ENCODE measurements at regions not wholly inside any gene's neighbourhood (a gene's known extent, or its start where the extent isn't known, plus 50 kb on each side); places are given as distances from the start of the nearest gene placed in this dataset.

DNA sequence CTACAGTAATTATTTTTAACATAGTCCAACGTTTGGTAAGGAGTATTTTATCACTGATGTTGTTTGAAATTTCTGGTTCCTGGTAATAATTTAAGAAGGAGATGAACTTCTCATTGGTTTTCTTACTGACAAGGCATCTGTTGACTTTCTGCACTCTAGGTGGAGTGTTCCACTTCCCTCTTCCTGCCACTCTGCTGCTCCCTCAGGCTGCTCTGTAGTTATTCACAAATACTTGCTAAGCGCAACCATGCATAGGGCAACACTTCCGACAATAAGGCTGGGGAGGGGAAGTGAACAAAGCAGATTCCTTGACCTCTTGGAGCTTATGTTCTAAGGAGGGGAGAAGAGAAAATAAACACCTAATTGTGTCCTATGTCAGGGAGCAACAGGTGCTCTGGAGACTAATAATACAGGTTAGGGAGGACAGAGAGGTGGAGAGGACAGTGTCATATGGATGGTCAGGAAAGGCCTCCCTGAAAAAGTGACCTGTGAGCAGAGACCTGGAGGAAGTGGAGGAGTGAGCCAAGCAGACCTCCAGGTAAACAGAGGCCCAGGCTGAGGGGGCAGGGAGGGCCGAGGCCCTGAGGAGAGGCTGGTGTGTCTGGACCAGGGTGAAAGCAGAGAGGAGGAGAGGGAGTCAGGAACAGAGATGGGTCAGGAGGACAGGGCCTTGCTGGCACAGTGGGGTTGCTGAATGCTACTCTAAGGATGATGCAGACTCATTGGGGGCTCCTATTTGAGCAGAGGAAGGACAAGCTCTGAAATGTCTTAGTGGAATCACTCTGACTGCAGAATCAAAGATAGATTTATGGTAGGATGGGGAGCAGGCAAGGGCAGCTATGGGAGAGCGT lies 134.8 kb upstream of the SLC24A3 start:
- no peak for DNase-seq (ENCODE audit: low read depth, low spot score)

DNA sequence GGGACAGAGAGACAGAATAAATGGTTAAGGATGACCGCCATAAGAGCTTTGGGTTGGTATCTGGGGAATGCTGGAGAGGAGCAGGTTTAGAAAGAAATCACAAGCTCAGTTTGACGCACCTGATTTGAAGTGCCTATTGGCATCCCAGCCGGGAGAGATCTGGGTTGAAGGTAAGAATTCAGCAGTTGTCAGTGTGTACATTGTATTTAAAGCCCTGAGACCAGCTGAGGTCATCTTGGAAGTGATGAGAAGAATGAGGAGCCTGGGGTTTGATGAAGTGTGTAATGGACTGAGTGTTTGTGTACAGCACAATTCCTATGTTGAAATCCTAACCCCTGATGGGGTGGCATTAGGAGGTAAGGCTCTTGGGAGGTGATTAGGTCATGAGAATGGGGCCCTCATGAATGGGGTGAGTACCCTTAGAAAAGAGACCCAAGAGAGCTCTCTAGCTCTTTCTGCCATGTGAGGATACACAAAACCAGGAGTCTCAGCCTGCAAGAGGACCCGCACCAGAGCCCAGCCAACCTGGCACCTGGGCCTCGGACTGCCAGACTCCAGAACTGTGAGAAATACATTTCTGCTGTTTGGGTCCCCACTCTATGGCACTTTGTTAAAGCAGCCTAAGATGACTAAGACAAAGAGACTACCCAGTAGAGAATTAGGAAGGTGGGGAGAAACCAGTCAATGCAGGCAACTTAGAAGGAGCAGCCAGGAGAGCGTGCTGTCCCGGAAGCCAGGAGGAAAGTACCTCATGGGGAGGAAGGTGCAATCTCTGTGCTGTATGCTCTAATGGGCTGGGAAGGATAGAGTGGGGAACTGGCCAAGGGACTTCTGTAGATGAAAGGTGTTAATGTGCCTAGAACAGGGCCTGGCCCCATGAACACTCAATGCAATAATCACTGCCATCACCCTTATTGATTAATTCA lies 133.7 kb upstream of the SLC24A3 start:
- no peak for DNase-seq (ENCODE audit: low read depth, low spot score)

DNA sequence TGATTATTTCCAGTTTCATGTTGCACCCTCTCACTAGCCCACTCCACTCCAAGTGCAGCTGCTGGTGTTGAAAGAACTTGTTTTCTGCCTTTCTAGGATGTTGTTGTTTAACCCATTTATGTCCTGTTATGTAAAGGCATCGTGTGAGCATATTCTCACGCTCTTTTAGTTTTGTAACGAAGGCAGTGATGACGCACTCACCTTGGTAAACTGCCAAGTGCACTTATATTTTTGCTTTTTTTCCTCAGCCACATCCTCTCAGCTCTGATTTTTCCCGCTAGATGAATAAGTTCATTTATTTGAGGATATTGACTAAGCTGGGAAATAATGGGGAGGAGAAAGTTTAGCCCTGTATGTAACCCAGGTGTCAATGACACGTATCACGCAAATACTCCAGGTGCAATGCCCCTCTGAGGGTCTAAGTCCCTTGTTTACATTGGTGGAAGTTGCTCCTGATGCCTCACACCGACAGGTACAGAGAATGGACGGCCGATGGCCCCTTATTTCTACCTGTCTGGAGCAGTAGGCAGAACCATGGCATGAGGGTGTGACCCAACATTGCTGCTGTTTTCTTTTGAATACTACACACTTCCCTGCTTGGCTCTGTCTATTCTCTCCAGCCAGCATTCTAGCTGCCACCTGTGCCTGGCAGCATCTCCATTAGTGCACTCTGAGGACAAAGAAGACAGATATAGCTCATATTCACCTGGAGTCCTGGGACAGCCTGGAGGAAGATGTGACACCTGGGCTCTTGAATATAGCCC lies 132.7 kb upstream of the SLC24A3 start:
- no peak for DNase-seq (ENCODE audit: low read depth, low spot score)

DNA sequence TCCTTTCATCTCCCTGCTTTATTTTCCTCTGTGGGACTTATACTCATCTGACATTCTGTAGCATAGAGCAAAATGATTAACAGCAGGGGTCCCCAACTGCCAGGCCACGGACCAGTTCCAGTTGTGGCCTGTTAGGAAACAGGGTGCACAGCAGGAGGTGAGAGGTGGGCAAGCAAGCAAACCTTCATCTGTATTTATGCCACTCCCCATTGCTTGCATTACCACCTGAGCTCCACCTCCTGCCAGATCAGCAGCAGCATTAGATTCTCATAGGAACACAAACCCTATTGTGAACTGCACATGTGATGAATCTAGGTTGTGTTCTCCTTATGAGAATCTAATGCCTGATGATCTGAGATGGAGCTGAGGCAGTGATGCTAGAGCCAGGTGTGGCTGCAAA lies 130.5 kb upstream of the SLC24A3 start:
- DNase-seq (ENCODE audit: low read depth, low spot score): no peak

DNA sequence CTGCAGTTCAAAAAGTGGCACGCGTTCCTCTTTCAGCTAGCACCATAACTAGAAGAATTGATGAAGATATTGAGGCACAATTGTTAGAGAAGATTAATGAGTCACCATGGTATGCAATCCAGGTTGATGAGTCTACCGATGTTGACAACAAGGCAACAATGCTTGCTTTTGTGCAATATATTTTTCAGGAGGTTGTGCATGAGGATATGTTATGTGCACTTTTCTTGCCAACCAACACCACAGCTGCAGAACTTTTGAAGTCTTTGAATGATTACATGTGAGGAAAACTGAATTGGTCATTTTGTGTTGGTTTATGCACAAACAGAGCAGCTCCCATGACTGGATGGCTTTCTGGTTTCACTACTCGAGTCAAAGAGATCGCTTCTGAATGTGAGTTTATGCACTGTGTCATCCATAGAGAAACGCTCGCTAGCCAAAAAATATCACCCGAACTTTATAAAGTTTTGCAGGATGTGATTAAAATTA lies 129.3 kb upstream of the SLC24A3 start:
- DNase-seq (ENCODE audit: low read depth, low spot score): no peak

DNA sequence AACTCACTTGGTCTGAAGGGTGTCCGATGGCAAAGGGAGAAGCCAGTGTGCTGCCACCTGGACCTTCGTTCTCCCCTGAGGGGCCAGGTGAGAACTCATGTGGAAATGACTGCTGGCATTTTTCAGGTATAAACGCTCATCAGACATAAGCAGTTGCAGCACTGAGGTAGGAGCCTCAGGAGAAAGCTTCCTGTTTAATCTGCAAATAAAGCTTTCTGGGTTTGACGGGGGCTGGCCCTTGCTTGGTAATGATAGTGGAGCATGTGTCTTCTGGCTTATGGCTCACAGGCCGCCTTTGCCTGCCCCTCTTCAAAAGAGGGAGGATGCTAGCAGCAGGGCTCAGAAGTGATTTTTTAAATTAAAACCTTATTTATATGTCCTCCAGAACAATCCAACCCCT lies 122.1 kb upstream of the SLC24A3 start:
- DNase-seq (ENCODE audit: low read depth, low spot score): no peak

DNA sequence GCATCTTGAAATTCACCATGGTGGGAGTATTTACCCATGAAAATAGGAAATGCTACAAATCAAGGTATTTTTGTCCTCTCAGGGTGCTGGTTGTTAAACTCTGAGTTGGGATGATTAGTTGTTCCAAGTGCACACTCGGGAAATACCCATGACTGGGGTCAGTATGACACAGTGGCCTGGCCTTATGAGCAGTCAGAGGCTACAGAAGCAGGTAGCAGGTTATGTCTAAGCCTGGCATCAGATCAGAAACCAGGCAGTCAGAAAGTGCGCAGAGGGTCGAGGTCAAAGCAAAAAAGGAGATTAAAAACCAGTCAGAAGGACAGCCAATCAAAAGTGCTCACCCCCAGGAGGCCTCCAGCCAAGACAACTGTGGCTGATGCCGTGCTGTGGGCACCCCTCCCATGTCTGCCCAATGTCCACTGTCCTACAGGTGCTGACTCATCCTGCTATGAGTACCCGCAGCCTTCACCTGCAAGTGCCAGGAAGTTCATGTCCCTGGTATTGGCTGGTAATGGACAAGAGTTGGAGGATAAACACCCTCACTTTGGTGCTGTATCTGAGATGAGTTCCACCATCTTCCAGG lies 117.4 kb upstream of the SLC24A3 start:
- DNase-seq (ENCODE audit: low read depth, low spot score): no peak

DNA sequence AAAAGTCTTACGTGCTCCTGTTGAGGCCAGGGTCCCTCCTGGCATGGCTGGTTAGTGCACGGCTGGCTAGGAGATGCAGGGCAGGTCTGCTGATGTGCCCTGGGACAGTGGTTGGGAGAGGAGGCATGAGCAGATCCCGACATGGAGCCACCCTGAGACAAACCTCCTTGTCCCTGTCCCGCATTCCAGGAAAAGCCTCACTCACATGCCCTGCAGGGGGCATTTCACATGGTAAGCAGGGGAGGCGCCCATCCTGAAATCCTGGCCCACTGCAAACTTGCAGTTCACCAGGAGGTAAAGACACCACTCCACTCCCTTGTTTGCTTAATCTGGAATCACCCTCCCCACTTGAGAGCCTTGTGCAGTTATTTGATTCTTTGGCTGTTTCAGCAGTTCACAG lies 116.7 kb upstream of the SLC24A3 start:
- peak; percentile 59 for DNase-seq (ENCODE audit: low read depth, low spot score)

DNA sequence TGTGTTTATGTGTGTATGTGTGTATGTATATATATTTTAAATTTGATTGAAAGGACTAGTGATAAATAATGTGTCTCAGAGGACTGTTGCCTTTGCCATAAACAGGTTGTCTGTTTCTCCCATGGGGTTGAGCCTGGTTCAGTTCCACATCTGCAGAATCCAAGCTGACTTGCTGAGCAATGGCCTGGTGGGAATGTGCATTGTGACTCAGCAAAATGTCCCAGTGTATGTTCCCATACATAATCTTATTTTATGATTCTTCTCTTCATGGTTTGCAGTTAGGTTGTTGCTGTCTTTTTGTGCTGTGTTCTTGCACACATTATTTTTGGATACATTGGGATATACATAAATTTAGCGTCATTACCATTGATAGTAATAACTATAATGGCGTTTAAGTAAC lies 115.6 kb upstream of the SLC24A3 start:
- no peak for DNase-seq (ENCODE audit: low read depth, low spot score)

DNA sequence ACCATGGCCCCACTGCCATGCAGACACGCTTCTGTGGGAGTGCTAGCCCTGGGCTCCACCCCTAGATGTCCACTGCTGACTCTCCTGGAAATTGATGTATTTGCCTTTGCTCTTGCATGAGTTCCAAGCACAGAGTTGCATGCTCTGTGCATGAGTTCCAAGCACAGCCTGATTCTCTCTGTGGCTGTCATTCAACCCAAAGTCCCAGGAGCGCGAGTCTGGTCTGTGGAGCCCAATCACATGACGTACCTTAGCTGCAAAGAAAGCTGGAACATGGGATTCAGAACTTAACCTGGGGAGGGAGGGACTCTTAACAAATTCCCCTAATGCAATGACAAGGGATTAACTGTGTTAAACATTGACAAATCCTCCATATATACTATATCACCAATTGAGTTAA lies 114.3 kb upstream of the SLC24A3 start:
- DNase-seq (ENCODE audit: low read depth, low spot score): no peak

DNA sequence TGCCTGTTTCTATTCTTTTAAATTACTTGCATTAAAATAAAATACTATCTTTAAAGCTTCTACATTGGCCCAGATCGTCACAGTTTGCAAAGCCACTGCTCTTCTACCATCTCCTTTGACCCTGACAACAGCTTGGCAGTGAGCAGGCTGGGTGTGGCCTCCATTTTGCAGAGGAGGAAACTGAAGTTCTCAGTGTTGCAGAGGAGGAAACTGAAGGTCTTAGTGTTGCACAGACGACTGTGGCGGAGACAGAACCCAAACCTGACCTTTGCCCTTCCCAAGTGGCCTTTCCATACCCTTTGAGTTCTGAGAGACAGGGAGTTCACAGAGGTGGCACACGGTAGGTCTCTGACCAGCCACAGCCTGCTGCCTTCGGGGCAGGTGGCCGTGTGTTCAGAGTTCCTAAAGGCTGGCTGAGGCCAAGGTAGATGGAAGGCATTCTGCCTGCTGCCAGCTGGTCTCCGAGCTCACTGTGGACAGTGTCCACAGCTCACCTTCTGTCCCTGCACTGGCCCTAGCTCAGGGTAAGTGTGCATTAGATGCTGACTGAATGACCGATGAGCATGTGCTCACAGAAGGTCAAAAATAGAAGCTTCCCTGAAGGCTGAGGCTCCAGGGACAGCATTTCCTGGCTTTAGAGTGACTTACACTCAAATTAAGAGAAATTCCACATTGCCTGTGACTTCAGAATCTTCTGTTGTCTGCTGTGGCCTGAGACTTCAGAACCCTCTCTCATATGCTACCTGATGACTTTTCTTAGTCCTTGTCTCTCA lies 113.5 kb upstream of the SLC24A3 start:
- DNase-seq (ENCODE audit: low read depth, low spot score): no peak

DNA sequence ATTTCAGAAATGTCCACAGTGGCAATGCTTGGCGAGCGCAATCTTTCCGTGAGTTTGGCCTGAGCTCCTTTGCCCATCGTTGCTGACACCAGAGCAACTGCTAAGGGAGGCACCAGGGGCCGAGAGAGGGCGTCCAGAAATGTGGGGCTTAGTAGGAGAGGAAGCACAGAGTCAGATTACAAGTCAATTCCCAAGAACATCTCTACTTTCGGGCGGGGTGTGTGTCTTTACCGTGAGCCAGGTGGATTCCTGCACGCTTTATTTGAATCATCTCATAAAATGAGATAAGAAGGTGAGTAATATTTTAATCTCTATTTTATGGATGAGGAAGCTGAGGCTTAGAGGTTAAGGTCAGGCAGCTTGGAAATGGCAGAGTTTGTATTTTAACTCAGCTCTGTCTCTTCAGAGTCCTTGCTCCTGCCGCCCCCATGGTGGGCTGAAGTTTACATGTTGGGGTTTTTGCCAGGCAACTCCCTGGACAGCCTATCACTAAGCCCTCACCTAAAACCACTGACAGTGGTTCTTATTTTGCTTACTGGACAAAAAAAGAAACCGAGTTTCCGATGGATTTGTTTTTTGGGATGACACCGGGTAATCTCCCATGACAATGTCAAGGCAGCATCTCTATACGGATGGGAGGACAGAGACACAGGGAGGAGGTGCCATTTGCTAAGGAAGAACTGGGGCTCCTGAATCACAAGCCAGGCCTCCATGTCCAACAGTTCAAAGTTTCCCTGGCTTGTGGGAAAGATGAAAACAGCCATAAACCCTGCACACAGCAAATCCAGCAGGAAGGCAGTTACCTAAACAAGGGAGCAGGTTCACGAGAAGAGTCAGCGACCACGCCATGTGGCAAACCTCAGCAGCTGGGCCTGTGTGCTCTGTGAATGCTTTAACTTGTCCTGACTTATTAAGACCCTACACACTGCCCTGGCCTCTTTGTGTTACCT lies 112.6 kb upstream of the SLC24A3 start:
- DNase-seq (ENCODE audit: low read depth, low spot score): no peak

DNA sequence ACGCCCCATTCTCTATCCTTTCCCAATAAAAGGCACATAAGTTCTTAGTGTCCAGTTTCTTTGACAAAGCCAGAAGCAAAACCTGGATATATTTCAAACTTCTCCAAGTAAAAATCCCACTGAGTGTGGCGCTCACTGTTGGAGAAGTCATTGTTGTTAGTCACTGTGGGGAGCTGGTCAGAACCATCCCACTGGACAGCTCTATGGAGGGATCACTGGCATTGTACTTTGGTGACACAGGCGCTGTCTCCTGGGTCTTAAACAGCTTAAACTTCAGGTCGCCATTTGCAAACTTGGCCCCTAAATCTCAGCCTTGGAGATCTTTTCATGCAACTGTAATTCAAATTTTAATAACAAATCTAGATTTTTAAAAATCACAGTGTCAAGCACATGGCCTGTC lies 111.5 kb upstream of the SLC24A3 start:
- no peak for DNase-seq (ENCODE audit: low read depth, low spot score)

DNA sequence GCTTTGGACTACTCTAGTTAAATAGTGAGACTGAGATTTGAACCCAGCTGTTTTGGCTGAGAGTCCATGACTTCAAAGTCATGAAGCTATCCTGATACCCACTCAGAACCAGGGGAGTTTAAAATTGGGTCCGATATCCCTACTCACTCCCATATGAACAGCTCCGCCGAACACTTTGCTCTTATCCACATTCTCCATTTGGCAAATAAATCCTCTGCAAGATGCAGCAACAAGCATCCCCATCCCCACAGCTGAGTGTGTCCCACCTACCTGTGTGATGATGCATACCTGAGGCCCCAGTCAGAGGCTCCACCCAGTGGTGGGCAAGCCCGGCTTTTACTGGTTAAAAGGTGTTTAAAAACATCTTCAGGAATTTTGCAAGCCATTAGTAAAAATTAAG lies 108.3 kb upstream of the SLC24A3 start:
- no peak for DNase-seq (ENCODE audit: low read depth, low spot score)

DNA sequence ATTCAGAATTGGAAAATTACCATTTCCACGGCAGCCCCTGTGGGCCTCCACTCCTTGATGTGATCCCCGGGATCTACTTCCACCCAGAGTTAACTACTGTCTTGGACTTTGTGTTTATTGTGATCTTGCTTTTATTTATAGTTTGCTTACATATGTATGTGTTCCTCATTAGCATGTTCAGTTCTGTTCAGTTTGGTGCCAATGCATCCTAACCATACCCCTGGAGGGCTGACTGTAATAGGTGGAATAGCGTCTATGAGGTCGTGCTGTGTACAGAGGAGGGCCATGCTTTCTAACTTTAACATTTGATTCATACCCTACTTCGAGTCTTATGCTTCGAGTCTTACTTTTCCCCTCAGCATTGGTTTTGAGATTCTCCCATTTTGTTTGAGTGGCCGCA lies 104.3 kb upstream of the SLC24A3 start:
- no peak for DNase-seq (ENCODE audit: low read depth, low spot score)

DNA sequence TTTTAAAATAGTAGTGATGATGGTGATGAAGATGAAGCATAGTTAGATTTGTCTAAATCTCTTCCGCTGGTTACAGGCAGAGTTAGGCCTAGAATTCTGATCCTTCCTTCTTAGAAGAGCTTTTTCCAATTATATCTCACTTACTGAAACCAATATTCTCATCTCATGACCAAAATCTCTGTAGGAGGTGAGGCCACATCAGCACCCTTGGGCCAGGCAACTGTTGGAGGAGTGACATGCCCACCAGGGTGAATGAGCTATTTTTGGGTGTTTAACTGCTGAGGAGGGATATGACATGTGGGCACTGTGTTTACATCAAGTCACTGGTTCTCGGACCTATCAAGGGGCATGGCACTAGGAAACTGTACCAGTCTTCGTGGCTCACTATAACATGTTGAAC lies 102.2 kb upstream of the SLC24A3 start:
- no peak for DNase-seq (ENCODE audit: low read depth, low spot score)

DNA sequence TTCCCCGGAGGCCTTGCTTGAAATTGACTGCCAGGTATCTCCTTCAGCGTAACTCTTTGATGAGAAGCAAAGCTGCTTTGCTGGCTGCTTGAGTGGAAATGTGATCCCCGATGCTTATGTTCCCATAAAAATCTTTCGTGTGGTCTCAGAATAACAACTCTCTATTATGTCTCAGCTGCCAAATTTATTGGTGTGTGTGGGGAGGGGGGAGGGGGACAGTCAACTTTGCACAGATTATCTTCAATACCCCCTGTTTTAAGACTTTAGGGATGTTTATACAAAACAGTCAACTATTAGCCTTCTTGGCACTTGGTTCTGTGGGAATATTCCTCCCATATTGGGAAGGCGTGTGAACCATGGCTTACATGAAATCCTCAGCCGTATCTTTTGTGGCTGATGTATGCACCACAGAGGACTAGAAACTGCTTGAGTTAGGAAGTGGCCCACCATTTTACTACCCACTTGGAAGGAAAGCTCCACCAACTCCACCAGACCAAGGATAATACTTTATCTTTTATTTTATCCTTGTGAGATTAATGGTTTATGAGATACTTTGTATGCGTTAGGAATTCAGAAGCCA lies 101.5 kb upstream of the SLC24A3 start:
- DNase-seq (ENCODE audit: low read depth, low spot score): no peak

DNA sequence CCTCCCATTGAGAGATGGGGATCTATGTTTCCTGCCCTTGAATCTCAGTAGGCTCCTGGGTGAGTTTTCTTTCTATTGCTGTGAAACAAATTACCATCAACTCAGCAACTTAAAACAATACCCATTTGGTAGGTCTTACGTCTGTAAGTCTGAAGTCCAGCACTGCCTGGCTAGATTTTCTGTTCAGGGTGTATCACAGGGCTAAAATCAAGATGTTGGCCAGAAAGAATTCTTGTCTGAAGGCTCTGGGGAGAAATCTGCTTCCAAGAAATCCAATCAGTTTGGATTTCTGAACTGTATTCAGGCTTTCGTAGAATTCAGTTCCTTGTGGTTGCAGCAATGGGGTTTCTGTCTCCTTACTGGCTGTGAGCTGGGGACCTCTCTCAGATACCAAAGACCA lies 99.6 kb upstream of the SLC24A3 start:
- DNase-seq (ENCODE audit: low read depth, low spot score): no peak

DNA sequence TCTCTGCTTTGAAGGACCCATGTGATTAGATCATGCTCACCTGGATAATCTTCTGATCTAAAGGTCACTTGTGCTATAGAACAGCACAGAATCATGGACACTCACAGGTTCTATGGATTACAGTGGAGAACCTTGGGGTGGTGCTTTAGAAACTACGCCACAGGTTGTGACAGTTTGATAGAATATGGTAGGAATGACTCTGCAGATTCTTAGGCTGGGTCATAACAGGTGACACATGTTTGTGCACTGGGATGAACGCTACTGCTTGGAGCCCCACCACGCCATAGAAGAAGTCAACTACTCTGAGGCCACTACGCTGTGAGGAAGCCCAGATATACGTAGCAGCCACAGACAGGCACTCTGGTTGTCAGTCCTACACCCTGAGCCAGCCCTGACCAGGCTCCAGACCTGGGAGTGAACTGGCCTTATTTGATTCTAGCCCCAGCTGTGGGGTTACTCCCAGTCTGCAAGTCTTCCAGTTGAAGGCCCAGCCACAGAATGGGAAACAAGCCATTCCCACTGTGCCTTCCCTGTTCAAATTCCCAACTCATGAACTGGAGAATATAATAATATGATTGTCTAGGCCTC lies 99.0 kb upstream of the SLC24A3 start:
- no peak for DNase-seq (ENCODE audit: low read depth, low spot score)

All from ELF-1 (cell line).